HCT116 (cell line): ENCODE measurements at regions not wholly inside any gene's neighbourhood (a gene's known extent, or its start where the extent isn't known, plus 50 kb on each side); places are given as distances from the start of the nearest gene placed in this dataset.
"Not testable (repeated sequence)": the region's sequence is repeated elsewhere in the genome, so short reads cannot be mapped to it uniquely, and the experiment has no call there.

ENCODE experiments used
- ATAC-seq: fragments of 200-7000 bp; cut with Tn5 transposase; 2 replicates; pipeline ENCODE4 v1.9.1; 2020; ENCODE audit warnings: mild to moderate bottlenecking, moderate library complexity
- BruUV-seq: library from RNA; stranded (reverse); fragments of 400-500 nt; replicated peaks from 2 replicates; lab custom pipeline; 2021; lab: Mats Ljungman, UMichigan
- CTCF ChIA-PET: fragments of 300-600 bp; sonication (Branson Sonifier 250); formaldehyde crosslinking; loops from one replicate; lab custom pipeline; 2021; ENCODE audit warnings: antibody characterized with exemption; lab: Charles Lee
- POLR2A ChIA-PET: fragments of 300-600, 350-600 bp; sonication (Branson Sonifier 250); formaldehyde crosslinking; loops from one replicate; lab custom pipeline; 2021; ENCODE audit warnings: antibody characterized with exemption; lab: Charles Lee
- RAD21 ChIA-PET, 2 experiments: fragments of 300-600 bp; sonication (Branson Sonifier 250); formaldehyde crosslinking; loops; one replicate each; lab custom pipeline; 2023; ENCODE audit warnings: low total read pairs in 2 of 2; ENCODE audit not compliant: uncharacterized antibody in 2 of 2, unreplicated experiment in 2 of 2, low non-redundant PET in 1 of 2; lab: Charles Lee
- DNase-seq: peaks from one replicate; pipeline ENCODE4 v3.0.0-alpha.2; 2010; ENCODE audit warnings: low read depth, low spot score
- H2AFZ ChIP-seq: fragments of 200-600 bp; shearing (Covaris generic), sonication (generic); 2 replicates; pipeline ENCODE4 v1.6.1; 2017; ENCODE audit warnings: low read depth, mixed run types, mixed read lengths, antibody characterized with exemption, low read length; ENCODE audit not compliant: poor library complexity, severe bottlenecking
- H3K27ac ChIP-seq: 2 replicates; pipeline ENCODE4 v1.5.1; 2012; ENCODE audit warnings: low read depth, low read length
- H3K27me3 ChIP-seq: fragments of 200-600 bp; sonication (generic); 2 replicates; pipeline ENCODE4 v1.6.1; 2016; ENCODE audit warnings: mixed run types, low read length, mixed read lengths; ENCODE audit not compliant: insufficient read depth
- H3K36me3 ChIP-seq, 2 experiments: fragments of 200-500 bp in 1 of 2; fragments of 200-600 bp in 1 of 2; sonication (Bioruptor generic) in 1 of 2; sonication (generic) in 1 of 2; 2 replicates each; pipeline versions ENCODE4 v1.5.1 to v1.6.1; 2014 to 2016; ENCODE audit warnings: low read length in 2 of 2, inconsistent platforms in 1 of 2, mixed read lengths in 1 of 2, mixed run types in 1 of 2; ENCODE audit not compliant: insufficient read depth in 2 of 2, control insufficient read depth in 1 of 2
- H3K4me1 ChIP-seq, 2 experiments: fragments of 200-600 bp in 1 of 2; sonication (generic) in 1 of 2; 2 replicates each; pipeline versions ENCODE4 v1.5.1 to v1.6.1; 2012 to 2017; ENCODE audit warnings: low read length in 2 of 2, inconsistent platforms in 1 of 2, mild to moderate bottlenecking in 1 of 2, mixed read lengths in 1 of 2, mixed run types in 1 of 2, moderate library complexity in 1 of 2; ENCODE audit not compliant: insufficient read depth in 2 of 2, control insufficient read depth in 1 of 2
- H3K4me2 ChIP-seq: fragments of 200-600 bp; sonication (generic); 2 replicates; pipeline ENCODE4 v1.6.1; 2017; ENCODE audit warnings: mixed run types, low read length, mixed read lengths
- H3K4me3 ChIP-seq, 2 experiments: fragments of 200-600 bp in 1 of 2; sonication (generic) in 1 of 2; replicated peaks in 1 of 2; 2 replicates each; pipeline ENCODE4 v1.5.1; 2011 to 2016; ENCODE audit warnings: low read length in 2 of 2, control low read depth in 1 of 2, low read depth in 1 of 2, mild to moderate bottlenecking in 1 of 2, mixed read lengths in 1 of 2, mixed run types in 1 of 2
- H3K79me2 ChIP-seq: fragments of 200-600 bp; sonication (generic); 2 replicates; pipeline ENCODE4 v1.6.1; 2017; ENCODE audit warnings: mild to moderate bottlenecking, mixed run types, low read length, moderate library complexity, mixed read lengths; ENCODE audit not compliant: insufficient read depth
- H3K9ac ChIP-seq: fragments of 200-600 bp; sonication (generic); 2 replicates; pipeline ENCODE4 v1.6.1; 2016; ENCODE audit warnings: low read length, mixed read lengths
- H3K9me2 ChIP-seq: fragments of 200-600 bp; sonication (generic), shearing (Covaris generic); 2 replicates; pipeline ENCODE4 v1.6.1; 2017; ENCODE audit warnings: mixed run types, mild to moderate bottlenecking, moderate library complexity; ENCODE audit not compliant: insufficient read depth
- H3K9me3 ChIP-seq, 2 experiments: fragments of 200-500 bp in 1 of 2; fragments of 200-600 bp in 1 of 2; sonication (Bioruptor generic) in 1 of 2; sonication (generic) in 1 of 2; 2 replicates each; pipeline ENCODE4 v1.6.1; 2014 to 2017; ENCODE audit warnings: low read length in 2 of 2, mixed read lengths in 2 of 2, inconsistent platforms in 1 of 2, low read depth in 1 of 2, mild to moderate bottlenecking in 1 of 2, mixed run types in 1 of 2, moderate library complexity in 1 of 2; ENCODE audit not compliant: control insufficient read depth in 1 of 2, insufficient read depth in 1 of 2
- H4K20me1 ChIP-seq: fragments of 200-600 bp; sonication (generic), shearing (Covaris generic); 2 replicates; pipeline ENCODE4 v1.6.1; 2017; ENCODE audit warnings: mixed run types, mild to moderate bottlenecking, moderate library complexity; ENCODE audit not compliant: insufficient read depth
- EGR1 ChIP-seq: IDR thresholded peaks from 2 replicates; pipeline ENCODE4 v1.6.1; 2012; ENCODE audit warnings: low read depth
- EZH2 ChIP-seq: fragments of 200-600 bp; sonication (generic); IDR thresholded peaks from 2 replicates; pipeline ENCODE4 v1.6.1; 2017; ENCODE audit warnings: antibody characterized with exemption, mixed run types
- POLR2AphosphoS5 ChIP-seq: IDR thresholded peaks from 2 replicates; pipeline ENCODE4 v1.6.1; 2011; ENCODE audit warnings: mild to moderate bottlenecking, low read depth, low read length, moderate library complexity
- RAD21 ChIP-seq: IDR thresholded peaks from 2 replicates; pipeline ENCODE4 v1.6.1; 2012; ENCODE audit warnings: low read depth, mild to moderate bottlenecking
- ZFX ChIP-seq: fragments of 450-650 bp; IDR thresholded peaks from 2 replicates; pipeline ENCODE4 v1.6.1; 2017
- intact Hi-C: fragments of 100-400 bp; cut with micrococcal nuclease; formaldehyde crosslinking; loops from 2 replicates; pipeline ENCODE4 v1.10.0; 2022
- TF ChIP-seq, protein P1 (sequence below), 3 experiments: fragments of 200-600 bp in 1 of 3; sonication (generic) in 1 of 3; IDR thresholded peaks in 2 of 3; conservative IDR thresholded peaks in 1 of 3; 2 replicates each; pipeline ENCODE4 v1.5.1; 2012 to 2017; ENCODE audit warnings: low read depth in 2 of 3, low read length in 2 of 3, antibody characterized with exemption in 1 of 3, borderline replicate concordance in 1 of 3, control low read depth in 1 of 3, mild to moderate bottlenecking in 1 of 3, mixed read lengths in 1 of 3, mixed run types in 1 of 3, moderate library complexity in 1 of 3; ENCODE audit not compliant: insufficient read depth in 1 of 3

GRCh38 chr12:27861428-27862167, 81.6 kb upstream of the MANSC4 start:
- Histone ChIP-seq H3K9ac (no peak overlapping the region), H3K4me2 (no peak overlapping the region), H3K36me3 (no peaks in the 10 kb centered on the region), H3K79me2 (no peaks in the 10 kb centered on the region), H3K9me2 (no peaks in the 10 kb centered on the region), H3K4me3 (no peak overlapping the region), H2AFZ (no peak overlapping the region), H3K27me3 (no peaks in the 10 kb centered on the region), H3K9me3 (no peaks in the 10 kb centered on the region), H3K27ac (no peak overlapping the region), H4K20me1 (no peaks in the 10 kb centered on the region), H3K4me1 (no peaks in the 10 kb centered on the region)
- BruUV-seq, result no TSS peak
- POLR2A ChIA-PET, result no interaction called here
- ATAC-seq, result no peak
- TF ChIP-seq EZH2, result no peak
- TF ChIP-seq ZFX, result no peak
- no peak for TF ChIP-seq RAD21
- TF ChIP-seq POLR2AphosphoS5, result no peak
- intact Hi-C loops, result no loop called here
- RAD21 ChIA-PET, result no interaction called here
- no peak for DNase-seq
- CTCF ChIA-PET, result interaction anchor here (1.0 kb wide), 1 partner anchor 40 kb away, joined by 3 read pairs; no protein-coding TSS in a partner anchor

DNA sequence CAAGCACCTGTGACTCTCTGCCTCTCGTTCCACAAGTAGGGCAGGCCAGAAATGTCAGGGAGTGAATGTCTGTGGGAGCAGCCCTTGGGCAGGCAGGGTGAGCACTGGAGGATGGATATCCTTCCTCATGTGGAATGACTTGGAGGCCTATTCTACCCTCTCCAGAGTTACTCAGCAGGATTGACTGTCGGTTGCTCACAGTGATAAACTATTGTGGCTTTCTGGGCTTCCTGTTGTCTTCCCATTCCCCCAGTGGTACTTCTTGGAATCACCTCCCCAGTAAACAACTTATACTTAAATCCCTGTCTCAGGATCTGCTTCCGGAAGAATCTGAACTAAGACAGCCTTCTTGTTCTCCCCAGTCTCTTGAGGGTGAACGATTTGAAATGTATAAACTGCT, 79.6 kb upstream of the MANSC4 start:
- no peaks in the 10 kb centered on the region for H3K4me1 ChIP-seq
- no peaks in the 10 kb centered on the region for H3K36me3 ChIP-seq
- ChIA-PET RAD21 (no interaction called here), POLR2A (no interaction called here), CTCF (no interaction called here)
- H3K9ac ChIP-seq, result no peak overlapping the region
- DNase-seq (no peak), ATAC-seq (no peak)
- no peaks in the 10 kb centered on the region for H3K9me2 ChIP-seq
- no TSS peak for BruUV-seq
- H2AFZ ChIP-seq, result no peak overlapping the region
- H3K9me3 ChIP-seq, result no peaks in the 10 kb centered on the region
- TF ChIP-seq, protein P1, sequence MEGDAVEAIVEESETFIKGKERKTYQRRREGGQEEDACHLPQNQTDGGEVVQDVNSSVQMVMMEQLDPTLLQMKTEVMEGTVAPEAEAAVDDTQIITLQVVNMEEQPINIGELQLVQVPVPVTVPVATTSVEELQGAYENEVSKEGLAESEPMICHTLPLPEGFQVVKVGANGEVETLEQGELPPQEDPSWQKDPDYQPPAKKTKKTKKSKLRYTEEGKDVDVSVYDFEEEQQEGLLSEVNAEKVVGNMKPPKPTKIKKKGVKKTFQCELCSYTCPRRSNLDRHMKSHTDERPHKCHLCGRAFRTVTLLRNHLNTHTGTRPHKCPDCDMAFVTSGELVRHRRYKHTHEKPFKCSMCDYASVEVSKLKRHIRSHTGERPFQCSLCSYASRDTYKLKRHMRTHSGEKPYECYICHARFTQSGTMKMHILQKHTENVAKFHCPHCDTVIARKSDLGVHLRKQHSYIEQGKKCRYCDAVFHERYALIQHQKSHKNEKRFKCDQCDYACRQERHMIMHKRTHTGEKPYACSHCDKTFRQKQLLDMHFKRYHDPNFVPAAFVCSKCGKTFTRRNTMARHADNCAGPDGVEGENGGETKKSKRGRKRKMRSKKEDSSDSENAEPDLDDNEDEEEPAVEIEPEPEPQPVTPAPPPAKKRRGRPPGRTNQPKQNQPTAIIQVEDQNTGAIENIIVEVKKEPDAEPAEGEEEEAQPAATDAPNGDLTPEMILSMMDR (IDR thresholded peaks at IDR 0.05 in 2 of 3, conservative IDR thresholded peaks at IDR 0.05 in 1 of 3; ENCODE audit: borderline replicate concordance in 1 of 3, insufficient read depth in 1 of 3, low read depth in 2 of 3, low read length in 2 of 3), result peak in 1 of 3 experiments; percentile 6; a peak in 1 of 6 replicates
- no peak for TF ChIP-seq EGR1
- no peaks in the 10 kb centered on the region for H3K79me2 ChIP-seq
- no peak overlapping the region for H3K4me3 ChIP-seq
- H4K20me1 ChIP-seq, result no peaks in the 10 kb centered on the region
- H3K27me3 ChIP-seq, result no peaks in the 10 kb centered on the region
- no peak overlapping the region for H3K27ac ChIP-seq
- intact Hi-C loops, result loop anchor here (5.0 kb wide), 1 partner anchor 1168 kb away; no protein-coding TSS in a partner anchor
- no peak overlapping the region for H3K4me2 ChIP-seq

GRCh38 chr12:27857006-27857405, 77.0 kb upstream of the MANSC4 start:
- BruUV-seq, RAD21 ChIA-PET, ATAC-seq, H3K27ac ChIP-seq, H3K4me2 ChIP-seq, DNase-seq, H3K79me2 ChIP-seq, H3K9me2 ChIP-seq, H3K4me1 ChIP-seq, H2AFZ ChIP-seq, H3K9ac ChIP-seq, H3K4me3 ChIP-seq, CTCF ChIA-PET, H3K9me3 ChIP-seq, H3K36me3 ChIP-seq, H3K27me3 ChIP-seq, POLR2A ChIA-PET, H4K20me1 ChIP-seq: not testable (repeated sequence)
- intact Hi-C loops, result loop anchor here (5.0 kb wide), 1 partner anchor 1170 kb away; no protein-coding TSS in a partner anchor
